ENCODE measurements at regions not wholly inside any gene's neighbourhood (a gene's known extent, or its start where the extent isn't known, plus 50 kb on each side); places are given as distances from the start of the nearest gene placed in this dataset.
"Not testable (repeated sequence)": the region's sequence is repeated elsewhere in the genome, so short reads cannot be mapped to it uniquely, and the experiment has no call there.

DNA sequence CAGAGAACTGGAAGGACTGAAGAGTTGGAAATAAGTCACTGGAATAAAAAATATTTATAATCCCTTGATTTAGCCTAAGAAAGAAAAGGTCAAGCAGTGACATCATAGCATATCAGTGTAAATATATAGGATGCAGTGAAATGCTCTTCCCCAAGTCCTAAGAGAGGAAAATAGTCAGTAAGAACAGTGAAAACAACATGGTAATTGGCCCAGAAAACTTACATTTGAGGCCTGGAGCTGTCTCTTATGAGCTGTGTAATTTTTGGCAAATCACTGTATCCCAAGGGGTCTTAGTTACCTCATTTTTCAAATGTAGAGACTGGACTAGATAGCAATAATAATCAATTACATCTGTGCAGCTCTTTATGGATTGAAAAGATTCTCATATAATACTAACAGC is 255.7 kb upstream of the AR start:
- DNase-seq (ENCODE audit: low read depth) = no peak

DNA sequence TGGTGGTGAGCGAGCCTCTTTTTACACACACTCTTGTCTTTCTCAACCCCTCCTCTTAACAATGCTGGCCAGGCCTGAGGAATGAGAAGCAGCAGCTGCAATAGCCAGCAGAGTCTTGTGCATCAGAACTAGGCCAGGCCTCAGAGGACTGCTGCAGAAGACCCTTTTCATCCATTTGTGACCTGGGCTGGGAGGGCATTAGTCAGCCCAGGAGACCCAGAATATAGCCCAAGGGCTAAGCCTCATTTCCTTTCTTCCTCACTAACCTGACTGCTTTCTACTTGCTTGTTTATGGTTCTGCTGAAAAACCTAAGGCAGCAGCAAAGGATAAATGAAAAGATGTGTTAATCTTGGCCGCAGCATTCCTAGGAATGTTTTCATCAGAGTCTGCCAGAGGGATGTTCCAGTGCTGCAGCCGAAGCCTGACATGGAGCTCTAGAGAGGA is 254.7 kb upstream of the AR start:
- no peak for DNase-seq (ENCODE audit: low read depth)

DNA sequence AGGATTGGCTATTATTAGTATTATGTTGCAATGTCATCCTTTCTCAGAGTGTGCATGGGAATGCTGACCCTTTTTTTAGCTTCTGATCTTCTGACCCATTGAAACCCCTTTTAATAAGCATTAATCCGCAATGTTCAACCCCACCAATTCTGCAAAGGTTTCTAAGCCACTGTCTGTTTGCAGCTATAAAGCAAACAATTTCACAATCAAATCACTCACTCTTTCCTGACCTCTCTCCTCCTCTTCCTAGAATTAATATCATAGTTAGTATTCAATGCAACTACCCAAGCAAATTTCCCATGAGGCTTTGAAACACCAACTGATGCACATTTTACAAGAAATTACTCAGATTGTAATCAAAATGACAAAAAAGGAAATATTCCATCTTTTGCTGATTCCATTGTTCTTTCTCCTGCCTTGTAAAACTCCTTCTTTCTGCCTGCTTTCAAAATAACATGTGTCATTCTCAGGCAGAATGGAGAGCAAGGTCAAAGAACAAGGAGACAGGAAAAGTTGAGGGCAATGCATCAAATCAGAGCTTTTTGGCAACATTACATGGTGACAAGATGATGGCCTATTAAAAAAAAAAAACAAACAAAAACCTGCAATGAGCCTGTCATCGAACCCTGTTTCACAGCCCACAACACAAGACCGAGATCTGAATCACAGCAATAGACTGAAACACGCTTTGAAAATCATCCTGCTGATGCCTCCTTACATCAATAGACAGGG is 253.2 kb upstream of the AR start:
- no peak for DNase-seq (ENCODE audit: low read depth)

DNA sequence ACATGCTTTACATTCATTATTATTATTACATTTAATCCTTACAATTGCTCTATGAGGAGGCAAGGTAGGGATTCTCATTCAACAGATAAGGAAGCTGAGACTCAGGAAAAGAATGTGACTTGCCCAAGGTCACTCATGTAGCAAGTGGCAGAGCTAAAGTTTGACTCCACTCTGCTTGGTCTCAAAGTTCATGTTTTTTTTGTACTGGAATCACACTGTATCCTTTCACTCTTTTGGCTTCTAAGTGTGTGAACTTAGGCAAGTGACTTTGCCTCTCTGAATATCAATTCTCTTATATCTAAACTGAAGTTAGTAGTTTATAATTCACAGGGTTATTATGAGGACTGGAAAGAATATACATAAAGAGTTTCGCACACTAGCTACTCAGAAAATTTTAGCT is 247.9 kb upstream of the AR start:
- no peak for DNase-seq (ENCODE audit: low read depth)

DNA sequence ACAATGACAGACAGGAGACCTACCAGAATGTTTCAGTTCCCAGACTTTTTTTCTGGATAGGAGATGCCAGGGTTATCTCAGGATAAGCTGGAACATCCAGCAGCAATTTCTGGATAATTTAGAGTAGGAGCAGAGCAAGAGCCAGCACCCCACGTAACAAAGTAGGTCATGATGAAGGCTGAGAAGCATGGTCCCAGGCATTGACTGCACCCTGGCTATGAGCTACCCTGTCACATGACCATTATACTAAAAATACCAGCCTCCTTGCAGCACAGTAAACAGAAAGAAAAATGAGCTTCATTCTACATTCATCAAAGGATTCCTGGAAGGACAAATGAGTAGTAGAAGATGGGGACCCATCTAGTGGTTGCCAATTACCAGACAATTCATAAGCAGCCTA is 247.4 kb upstream of the AR start:
- no peak for DNase-seq (ENCODE audit: low read depth)

DNA sequence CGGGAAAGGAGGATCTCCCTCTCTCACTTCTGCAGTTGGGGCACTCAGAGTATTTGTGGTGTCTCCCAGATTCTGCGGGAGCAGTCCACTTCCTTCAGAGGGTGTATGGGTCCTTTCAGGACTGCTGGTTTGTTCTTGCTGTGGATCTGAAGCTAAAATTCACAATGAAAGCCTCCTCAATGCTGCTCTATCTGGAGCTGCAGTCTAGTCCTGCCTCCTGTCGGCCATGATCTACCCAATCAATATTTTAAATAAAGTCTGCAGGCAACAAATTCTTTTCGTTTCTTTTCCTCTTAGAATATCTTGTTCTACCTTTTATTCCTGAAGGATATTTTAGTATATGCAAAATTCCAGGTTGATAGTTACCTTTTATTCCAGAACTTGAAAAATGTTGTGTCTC is 226.1 kb upstream of the AR start:
- DNase-seq (ENCODE audit: low read depth) = no peak

DNA sequence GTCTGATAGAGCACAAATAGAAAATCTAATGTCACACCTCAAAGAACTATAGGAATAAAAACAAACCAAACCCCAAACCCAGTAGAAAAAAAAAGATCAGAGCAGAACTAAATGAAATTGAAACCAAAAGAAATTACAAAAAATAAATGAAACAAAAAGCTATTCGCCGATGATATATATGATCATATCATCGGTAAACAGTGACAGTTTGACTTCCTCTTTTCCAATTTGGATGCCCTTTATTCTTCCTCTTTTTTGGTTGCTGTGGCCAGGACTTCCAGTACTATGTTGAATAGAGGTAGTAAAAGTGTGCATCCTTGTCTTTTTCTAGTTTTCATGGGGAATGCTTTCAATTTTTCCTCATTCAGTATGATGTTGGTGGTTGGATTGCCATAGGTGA is 215.3 kb upstream of the AR start:
- DNase-seq (ENCODE audit: low read depth) = no peak

DNA sequence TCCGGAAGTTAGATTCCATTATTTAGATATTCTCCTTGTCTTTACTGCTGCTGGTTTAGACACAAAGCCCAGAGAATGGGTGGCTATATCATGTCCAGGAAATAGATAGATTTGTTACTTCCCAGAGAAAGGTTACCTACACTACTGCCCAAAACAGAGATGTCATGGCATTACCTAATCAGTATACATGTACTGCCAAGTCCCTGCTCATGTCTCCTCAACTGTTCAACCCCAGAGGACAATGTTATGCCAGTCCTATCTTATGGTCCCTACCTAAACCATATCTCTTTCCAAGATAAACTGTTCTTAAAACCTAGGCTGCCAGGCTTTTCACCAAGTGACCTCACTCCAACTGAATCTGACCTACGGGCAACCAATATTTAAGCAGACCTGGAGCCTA is 209.5 kb upstream of the AR start:
- no peak for DNase-seq (ENCODE audit: low read depth)

DNA sequence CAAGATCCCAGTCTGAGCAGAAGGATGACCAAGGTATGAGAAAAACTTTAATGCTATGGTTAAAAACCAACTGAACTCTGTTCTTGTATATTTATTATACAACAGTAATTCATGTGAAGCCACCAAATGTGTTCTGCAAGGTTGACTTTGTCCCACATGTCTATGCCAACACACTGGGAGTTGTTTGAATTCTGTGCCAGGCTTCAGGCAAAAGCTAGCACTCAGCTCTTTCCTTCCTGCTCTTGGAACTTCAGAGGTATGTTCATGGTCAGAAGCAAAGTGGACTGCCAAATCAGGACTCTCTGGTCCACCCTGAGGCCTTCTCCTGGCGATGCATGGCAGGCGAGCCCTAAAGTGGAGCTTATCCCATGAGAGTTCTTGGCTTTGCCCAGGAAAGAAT is 205.6 kb upstream of the AR start:
- DNase-seq (ENCODE audit: low read depth) = no peak

DNA sequence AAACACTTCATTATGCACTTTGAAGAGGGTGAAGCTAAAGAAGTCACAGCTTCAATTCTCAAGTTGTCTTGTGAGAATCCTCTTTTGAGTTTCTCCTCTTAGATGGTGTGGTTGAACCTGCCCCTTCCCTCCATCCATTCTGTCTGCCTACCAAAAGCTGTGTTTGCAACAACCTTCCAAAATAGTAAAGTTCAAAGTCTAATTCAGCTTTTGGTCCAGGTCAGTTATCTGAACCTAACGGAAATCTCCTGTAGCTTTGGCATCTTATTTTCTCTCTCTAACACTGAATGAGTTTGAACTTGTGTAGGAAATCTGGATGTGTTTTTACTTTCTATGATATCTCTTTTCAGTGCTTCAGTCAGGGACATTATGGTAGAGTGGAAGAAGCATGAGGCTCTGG is 201.7 kb upstream of the AR start:
- DNase-seq (ENCODE audit: low read depth) = no peak

DNA sequence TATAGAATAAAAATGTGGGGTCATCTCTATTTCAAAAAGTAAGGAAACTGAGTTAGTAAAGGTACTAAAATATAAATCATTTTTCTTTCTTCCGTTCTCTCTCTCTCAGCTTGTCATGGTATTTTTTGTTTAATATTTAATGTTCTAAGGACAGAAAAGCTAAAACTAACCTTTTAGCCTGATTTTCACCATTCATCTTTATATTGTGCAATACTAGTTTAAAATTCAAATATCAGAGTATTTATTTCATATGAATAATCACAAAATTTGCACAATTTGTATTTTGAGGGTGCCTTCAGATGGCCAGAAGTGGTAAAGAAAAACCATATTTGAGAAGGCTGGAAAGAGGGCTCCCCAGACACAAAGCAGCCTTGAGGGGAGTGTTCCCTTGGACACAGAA is 197.6 kb upstream of the AR start:
- DNase-seq (ENCODE audit: low read depth) = no peak

DNA sequence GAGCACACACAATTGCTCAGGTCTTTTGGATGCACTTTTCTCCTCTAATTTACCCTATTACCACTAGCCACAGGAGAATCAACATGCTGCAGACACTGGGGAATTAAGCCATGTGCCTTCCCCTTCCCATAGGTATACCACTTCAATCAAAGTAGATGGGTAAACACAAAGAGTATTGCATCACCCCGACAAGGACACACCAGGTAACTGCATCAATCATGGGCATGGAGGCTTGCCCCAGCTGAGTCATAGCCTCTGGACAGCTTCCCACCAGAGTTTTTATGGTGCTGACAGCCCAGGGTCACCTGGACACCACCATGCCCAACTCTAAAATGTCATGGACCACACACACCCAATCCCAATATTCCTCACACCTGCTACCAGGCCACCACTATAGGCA is 197.2 kb upstream of the AR start:
- no peak for DNase-seq (ENCODE audit: low read depth)

DNA sequence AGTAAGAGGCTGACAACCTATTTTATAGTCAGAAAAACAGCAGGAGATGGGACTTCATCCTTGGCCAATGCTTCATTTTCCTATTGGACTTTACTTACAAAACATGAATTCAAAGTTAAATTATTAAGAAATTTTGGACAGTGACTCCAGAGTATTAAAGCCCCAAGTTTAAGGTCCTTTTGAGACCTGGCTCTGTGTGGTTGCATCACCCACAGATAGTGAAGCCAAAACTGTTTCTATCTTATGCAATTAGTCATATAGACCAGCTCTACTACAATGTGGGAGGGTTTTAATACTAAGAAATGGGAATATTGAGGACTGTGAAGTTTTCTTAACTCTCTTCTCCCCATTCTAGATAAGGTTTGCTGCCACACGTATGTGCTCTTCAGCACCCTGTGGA is 196.7 kb upstream of the AR start:
- no peak for DNase-seq (ENCODE audit: low read depth)

DNA sequence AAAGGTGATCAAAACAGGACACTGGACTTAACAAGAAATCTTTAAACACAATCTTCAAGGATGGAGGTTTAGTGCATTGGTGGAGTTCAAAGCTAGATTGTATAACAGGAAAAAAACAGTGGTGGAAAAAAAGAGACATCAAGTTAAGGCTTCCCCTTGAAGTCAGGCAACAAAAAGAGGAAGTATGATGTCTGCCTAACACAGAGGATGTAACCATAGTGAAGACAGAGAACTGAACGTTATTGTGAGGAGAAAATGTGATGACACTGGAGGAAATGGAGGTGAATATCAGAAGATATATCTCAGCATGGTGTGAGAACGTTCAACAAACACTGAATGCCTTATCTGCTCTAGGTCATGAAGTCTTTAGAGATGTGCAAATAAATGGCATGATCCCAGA is 192.4 kb upstream of the AR start:
- DNase-seq (ENCODE audit: low read depth) = no peak

DNA sequence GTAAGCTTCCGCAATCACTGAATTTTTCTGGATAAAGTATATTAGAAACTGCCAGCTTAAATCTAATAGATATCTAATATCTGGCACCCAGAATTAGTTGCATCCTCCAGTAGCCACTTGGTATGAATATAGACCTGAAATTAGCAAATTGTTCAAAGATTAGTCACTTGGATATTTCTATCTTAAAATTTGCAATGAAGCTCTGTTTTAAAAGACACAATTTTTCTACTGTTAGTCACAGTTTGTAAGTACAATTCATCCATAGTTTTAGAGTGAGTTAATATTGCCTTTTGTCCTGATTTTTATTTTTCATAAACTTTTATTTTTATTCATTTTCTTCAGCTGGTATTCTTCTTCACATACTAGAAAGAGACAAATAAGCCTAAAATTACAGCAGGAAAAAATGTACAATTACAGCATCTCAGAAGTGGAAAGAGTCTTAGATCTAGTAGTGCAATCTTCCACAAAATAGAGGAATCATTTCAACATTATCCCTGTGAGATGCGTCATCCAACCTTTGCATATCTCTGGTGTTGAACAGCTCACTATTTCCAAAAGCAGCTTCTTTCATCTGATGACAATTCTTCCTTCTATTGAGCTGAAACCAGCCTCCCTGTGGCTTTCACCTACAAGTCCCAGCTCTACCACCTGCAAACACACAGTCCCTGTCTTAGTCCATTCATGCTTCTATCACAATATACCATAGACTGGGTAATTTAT is 190.0 kb upstream of the AR start:
- DNase-seq (ENCODE audit: low read depth) = peak; percentile 26

DNA sequence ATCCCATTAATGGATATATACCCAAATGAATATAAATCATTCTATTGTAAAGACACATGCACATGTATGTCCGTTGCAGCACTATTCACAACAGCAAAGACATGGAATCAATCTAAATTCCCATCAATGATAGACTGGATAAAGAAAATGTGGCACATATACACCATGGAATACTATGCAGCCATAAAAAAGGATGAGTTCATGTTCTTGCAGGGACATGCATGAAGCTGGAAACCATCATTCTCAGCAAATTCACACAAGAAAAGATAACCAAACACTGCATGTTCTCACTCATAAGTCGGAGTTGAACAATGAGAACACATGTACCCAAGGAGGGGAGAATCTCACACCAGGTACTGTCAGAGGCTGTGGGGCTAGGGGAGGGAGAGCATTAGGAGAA is 182.6 kb upstream of the AR start:
- DNase-seq (ENCODE audit: low read depth) = not testable (repeated sequence)

DNA sequence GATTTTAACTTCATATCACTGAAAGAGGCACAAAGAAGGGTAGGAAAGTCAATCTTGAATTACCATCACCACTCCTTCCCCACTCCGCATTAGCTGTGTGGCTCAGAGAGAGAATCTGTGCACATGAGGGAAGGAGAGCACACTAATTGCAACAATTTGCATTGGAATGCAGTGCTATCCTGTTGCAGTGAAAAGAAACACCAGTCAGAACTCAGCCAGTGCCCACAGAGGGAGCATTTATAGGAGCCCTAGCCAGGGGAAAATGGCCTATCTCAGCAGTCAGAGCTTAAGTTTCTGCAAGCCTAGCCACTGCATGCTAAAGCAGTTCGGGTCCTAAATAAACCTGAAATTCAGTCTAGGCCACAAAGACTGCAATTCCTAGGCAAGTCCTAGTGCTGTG is 159.4 kb upstream of the AR start:
- no peak for DNase-seq (ENCODE audit: low read depth)

DNA sequence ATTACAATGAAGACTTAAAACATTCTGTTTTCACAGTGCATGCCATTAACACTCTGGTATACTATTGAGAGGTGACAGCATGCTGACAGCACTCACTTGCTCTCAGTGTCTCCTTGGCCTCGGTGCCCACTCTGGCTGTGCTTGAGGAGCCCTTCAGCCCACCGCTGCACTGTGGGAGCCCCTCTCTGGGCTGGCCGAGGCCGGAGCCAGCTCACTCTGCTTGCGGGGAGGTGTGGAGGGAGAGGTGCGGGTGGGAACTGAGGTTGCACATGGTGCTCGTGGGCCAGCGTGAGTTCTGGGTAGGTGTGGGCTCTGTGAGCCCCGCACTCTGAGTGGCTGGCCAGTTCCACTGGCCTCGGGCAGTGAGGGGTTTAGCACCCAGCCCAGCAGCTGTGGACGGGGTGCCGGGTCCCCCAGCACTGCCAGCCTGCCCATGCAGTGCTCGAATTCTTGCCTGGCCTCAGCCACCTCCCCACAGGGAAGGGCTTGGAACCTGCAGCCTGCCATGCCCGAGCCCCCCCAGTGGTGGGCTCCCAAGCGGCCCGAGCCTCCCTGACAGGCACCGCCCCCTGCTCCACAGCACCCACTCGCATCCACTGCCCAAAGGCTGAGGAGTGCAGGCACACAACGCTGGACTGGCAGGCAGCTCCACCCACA is 135.3 kb upstream of the AR start:
- DNase-seq (ENCODE audit: low read depth) = no peak

DNA sequence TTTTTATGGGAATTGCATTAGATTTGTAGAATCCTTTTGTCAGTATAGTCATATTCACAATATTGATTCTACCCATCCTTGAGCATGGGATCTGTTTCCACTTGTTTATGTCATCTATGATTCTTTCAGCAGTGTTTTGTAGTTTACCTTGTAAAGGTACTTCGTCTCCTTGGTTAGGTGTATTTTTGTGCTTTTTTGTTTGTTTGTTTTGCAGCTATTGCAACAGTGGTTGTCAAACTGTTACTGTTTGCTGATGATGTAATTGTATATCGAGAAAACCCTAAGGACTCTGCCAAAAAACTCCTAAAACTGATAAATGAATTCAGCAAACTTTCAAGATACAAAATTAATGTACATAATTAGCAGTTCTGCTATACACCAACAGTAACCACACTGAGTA is 127.9 kb upstream of the AR start:
- no peak for DNase-seq (ENCODE audit: low read depth)

DNA sequence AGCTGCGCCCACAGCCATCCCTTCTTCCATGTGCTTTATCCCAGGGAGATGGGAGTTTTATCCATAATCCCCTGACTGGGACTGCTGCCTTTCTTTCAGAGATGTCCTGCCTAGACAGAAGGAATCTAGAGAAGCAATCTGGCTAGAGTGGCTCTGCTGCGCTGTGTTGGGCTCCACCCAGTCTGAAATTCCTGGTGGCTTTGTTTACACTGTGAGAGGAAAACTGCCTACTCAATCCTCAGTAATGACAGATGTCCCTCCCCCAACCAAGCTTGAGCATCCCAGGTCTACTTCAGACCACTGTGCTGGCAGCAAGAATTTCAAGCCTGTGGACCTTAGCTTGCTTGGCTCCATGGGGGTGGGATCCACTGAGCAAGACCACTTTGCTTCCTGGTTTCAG is 116.9 kb upstream of the AR start:
- DNase-seq (ENCODE audit: low read depth) = no peak

DNA sequence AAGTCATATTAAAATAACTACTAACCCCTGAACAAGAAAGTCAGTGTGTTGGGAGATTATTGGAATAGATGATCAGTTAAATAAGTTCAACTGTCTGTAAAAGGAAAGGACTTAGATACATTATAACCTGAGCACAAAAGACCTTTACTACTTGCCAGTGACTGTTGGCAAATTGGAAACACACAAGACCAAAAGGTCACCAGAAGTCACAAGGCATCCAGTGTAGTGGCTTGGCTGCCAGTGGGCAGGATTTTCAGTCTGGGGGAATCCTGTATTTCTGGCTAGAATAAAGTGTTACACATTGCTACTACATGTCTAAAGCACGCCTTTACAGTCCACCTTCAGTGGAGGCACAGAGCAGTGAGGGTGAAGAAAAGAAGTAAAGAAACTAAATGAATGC is 108.3 kb upstream of the AR start:
- DNase-seq (ENCODE audit: low read depth) = no peak

DNA sequence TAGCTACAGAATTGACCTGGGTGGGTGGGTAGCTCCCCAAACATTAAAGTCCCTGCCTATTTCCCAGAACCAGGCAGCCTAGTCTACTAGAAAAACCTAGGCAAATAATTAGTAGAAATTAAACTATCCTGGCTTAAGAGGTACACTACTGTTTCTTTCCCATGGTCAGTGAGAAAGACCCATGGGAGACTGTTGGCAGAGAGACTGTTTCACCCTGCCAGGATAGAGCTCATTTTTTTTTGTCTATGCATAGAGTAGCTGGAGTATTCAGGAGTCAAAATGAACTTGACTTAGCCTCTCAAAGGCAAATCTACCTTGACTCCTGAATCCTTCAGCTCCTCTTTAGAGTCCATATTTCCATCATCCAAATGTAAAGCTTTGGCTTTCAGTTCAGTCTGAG is 107.0 kb upstream of the AR start:
- DNase-seq (ENCODE audit: low read depth) = no peak

DNA sequence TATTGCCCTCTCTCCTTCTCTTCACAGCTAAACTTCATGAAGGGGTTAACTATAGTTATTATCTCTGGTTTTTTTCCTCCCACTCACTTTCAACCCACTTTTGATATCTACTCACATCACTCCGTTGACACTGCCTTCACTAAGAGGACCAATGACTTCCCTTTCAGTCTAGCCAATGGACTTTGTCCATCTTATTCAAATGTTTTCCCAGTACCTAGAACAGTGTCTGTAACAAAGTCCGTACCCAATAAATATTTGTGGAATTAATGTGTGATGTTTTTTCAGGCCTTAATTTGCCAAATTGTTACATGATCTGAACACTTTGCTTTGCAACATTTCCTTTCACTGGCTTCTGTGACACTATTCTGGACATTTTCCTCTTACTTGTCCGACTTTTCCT is 106.0 kb upstream of the AR start:
- no peak for DNase-seq (ENCODE audit: low read depth)

DNA sequence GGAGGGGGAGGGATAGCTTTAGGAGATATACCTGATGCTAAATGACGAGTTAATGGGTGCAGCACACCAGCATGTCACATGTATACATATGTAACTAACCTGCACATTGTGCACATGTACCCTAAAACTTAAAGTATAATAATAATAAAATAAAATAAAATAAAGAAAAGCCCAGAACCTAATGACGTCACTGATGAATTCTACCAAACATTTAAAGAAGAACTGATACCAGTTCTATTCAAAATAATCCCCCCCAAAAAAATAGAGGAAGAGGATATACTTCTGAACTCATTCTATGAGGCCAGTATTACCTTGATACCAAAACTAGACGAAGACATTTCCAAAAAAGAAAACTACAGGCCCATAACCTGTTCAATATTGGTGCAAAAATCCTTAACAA is 68.6 kb upstream of the AR start:
- DNase-seq (ENCODE audit: low read depth) = not testable (repeated sequence)
